OCI-LY1 (cell line): ENCODE measurements at regions not wholly inside any gene's neighbourhood (a gene's known extent, or its start where the extent isn't known, plus 50 kb on each side); places are given as distances from the start of the nearest gene placed in this dataset.

ENCODE experiments used
- H2AFZ ChIP-seq: fragments of 200-600 bp; sonication (generic), shearing (Covaris generic); 2 replicates; pipeline ENCODE4 v1.6.0; 2014; ENCODE audit warnings: antibody characterized with exemption, mild to moderate bottlenecking, low read length
- H3F3A ChIP-seq: fragments of 200-600 bp; sonication (generic), shearing (Covaris generic); 2 replicates; pipeline ENCODE4 v1.6.0; 2014; ENCODE audit warnings: mild to moderate bottlenecking, antibody characterized with exemption, low read length, moderate library complexity; ENCODE audit not compliant: insufficient read depth
- H3K27ac ChIP-seq: fragments of 200-600 bp; sonication (generic); 2 replicates; pipeline ENCODE4 v1.5.1; 2014; ENCODE audit warnings: low read length, mixed run types, mild to moderate bottlenecking, low read depth; ENCODE audit not compliant: poor library complexity, severe bottlenecking
- H3K27me3 ChIP-seq: fragments of 200-600 bp; sonication (generic); 2 replicates; pipeline ENCODE4 v1.6.0; 2014; ENCODE audit warnings: antibody characterized with exemption, mild to moderate bottlenecking, low read length, moderate library complexity; ENCODE audit not compliant: insufficient read depth
- H3K36me3 ChIP-seq: fragments of 200-600 bp; sonication (generic); 2 replicates; pipeline ENCODE4 v1.6.1; 2014; ENCODE audit warnings: mild to moderate bottlenecking, antibody characterized with exemption, low read length, moderate library complexity, mixed read lengths; ENCODE audit not compliant: insufficient read depth
- H3K4me1 ChIP-seq: fragments of 200-600 bp; sonication (generic); 2 replicates; pipeline ENCODE4 v1.5.1; 2014; ENCODE audit warnings: mild to moderate bottlenecking, low read length, moderate library complexity; ENCODE audit not compliant: insufficient read depth, severe bottlenecking
- H3K4me2 ChIP-seq: fragments of 200-600 bp; sonication (generic), shearing (Covaris generic); 2 replicates; pipeline ENCODE4 v1.6.1; 2014; ENCODE audit warnings: low read length
- H3K4me3 ChIP-seq: fragments of 200-600 bp; sonication (generic); 2 replicates; pipeline ENCODE4 v1.5.1; 2014; ENCODE audit warnings: low read length, low read depth, mild to moderate bottlenecking, mixed read lengths; ENCODE audit not compliant: poor library complexity, severe bottlenecking
- H3K79me2 ChIP-seq: fragments of 200-600 bp; shearing (Covaris generic); 2 replicates; pipeline ENCODE4 v1.6.1; 2016; ENCODE audit warnings: mixed run types, low read length, mixed read lengths; ENCODE audit not compliant: insufficient read depth
- H3K9ac ChIP-seq: fragments of 200-600 bp; sonication (generic), shearing (Covaris generic); 2 replicates; pipeline ENCODE4 v1.6.1; 2014; ENCODE audit warnings: mild to moderate bottlenecking, low read length, mixed read lengths
- H3K9me2 ChIP-seq: fragments of 200-600 bp; sonication (generic), shearing (Covaris generic); 2 replicates; pipeline ENCODE4 v1.6.1; 2014; ENCODE audit warnings: low read depth, mild to moderate bottlenecking, low read length, mixed read lengths
- H3K9me3 ChIP-seq: fragments of 200-600 bp; shearing (Covaris generic); 2 replicates; pipeline ENCODE4 v1.6.1; 2014; ENCODE audit warnings: low read length, mixed read lengths
- H4K20me1 ChIP-seq: fragments of 200-600 bp; sonication (generic), shearing (Covaris generic); 2 replicates; pipeline ENCODE4 v1.6.0; 2016; ENCODE audit warnings: mild to moderate bottlenecking, low read length; ENCODE audit not compliant: insufficient read depth
- CTCF ChIP-seq: fragments of 200-600 bp; sonication (generic), shearing (Covaris generic); IDR thresholded peaks from 2 replicates; pipeline ENCODE4 v1.5.1; 2017; ENCODE audit warnings: mild to moderate bottlenecking, antibody characterized with exemption, low read length, moderate library complexity, mixed read lengths
- EZH2 ChIP-seq: fragments of 200-600 bp; sonication (generic), shearing (Covaris generic); IDR thresholded peaks from 2 replicates; pipeline ENCODE4 v1.8.0; 2017; ENCODE audit warnings: borderline replicate concordance, mixed run types, mild to moderate bottlenecking, antibody characterized with exemption, low read length, moderate library complexity, mixed read lengths

DNA sequence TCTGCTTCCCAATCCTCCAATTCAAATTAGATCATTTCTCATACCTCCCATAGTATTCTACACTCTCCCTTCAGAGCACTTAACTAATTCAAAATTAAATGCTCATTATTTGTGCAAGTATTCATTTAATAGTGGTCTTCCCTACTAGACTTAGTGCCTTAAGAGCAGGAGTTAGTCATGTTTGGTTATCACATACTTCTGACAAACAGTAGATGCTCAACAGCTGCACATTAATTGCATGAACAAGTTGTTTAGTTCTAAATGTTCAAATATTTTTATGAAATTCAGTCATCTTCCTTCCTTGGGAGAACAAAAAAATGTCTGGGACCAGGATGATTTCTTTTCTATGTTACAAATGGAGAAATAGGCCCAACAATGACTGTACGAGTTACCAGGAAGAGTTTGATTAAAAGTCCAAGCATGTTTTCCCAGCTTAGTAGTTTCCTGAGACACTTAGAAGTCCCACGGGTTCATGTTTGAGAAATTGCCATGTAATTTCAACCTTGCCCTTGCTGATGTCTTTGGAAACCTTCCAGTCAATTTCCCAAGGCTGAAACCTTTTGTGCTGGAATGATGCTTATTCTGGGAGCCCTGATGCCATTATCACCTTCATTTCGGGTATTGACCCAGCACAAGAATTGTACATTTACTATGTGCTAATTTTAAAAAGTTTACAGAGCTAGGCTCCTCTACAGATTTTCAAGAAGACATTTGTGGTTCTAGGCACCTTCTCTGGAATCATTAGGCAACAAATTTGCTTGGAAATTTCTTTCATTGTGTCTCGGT lies 437.9 kb upstream of the PLXNA2 start:
- Histone ChIP-seq H3F3A (no peaks in the 10 kb centered on the region), H3K27me3 (no peaks in the 10 kb centered on the region), H3K4me3 (no peak overlapping the region), H3K9me2 (no peaks in the 10 kb centered on the region), H2AFZ (no peak overlapping the region), H3K79me2 (no peaks in the 10 kb centered on the region), H3K27ac (no peak overlapping the region), H4K20me1 (no peaks in the 10 kb centered on the region), H3K36me3 (no peaks in the 10 kb centered on the region), H3K9ac (no peak overlapping the region), H3K4me1 (no peaks in the 10 kb centered on the region), H3K9me3 (no peaks in the 10 kb centered on the region), H3K4me2 (no peak overlapping the region)
- TF ChIP-seq EZH2: no peak
- no peak for TF ChIP-seq CTCF

DNA sequence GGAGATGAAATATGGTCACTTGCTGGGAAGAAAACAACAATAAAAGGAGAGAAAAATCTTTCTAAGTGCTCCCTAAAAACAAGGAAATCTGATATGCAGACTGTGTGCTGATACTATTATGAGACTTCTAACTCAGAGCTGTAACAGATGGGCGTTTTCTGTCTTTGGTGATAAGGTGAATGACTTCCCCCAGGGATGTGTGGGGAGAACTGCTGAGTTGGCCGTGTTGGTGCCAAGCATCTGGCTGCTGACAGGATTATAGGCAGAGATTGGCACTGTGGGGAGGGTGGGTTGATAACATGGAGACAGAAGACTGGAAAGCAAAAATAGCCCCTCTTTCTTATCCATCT lies 438.5 kb upstream of the PLXNA2 start:
- H3K79me2 ChIP-seq: no peaks in the 10 kb centered on the region

GRCh38 chr1:208683141-208683540 lies 439.0 kb upstream of the PLXNA2 start:
- H4K20me1 ChIP-seq: no peaks in the 10 kb centered on the region
- no peak overlapping the region for H3K4me3 ChIP-seq
- H3K27ac ChIP-seq: no peak overlapping the region
- no peaks in the 10 kb centered on the region for H3K36me3 ChIP-seq
- H2AFZ ChIP-seq: no peak overlapping the region
- no peaks in the 10 kb centered on the region for H3F3A ChIP-seq
- TF ChIP-seq CTCF: no peak
- no peak overlapping the region for H3K4me2 ChIP-seq
- H3K9ac ChIP-seq: no peak overlapping the region
- H3K9me2 ChIP-seq: no peaks in the 10 kb centered on the region
- no peaks in the 10 kb centered on the region for H3K27me3 ChIP-seq
- H3K4me1 ChIP-seq: no peaks in the 10 kb centered on the region
- no peaks in the 10 kb centered on the region for H3K79me2 ChIP-seq
- no peaks in the 10 kb centered on the region for H3K9me3 ChIP-seq

More for the DNA sequence above, 438.5 kb upstream of the PLXNA2 start:
- H3K4me1 ChIP-seq: no peaks in the 10 kb centered on the region
- H3F3A ChIP-seq: no peaks in the 10 kb centered on the region
- H3K4me2 ChIP-seq: no peak overlapping the region
- H3K4me3 ChIP-seq: no peak overlapping the region
- H3K9me3 ChIP-seq: no peaks in the 10 kb centered on the region
- no peaks in the 10 kb centered on the region for H3K27me3 ChIP-seq
- TF ChIP-seq EZH2 (no peak), CTCF (no peak)
- no peaks in the 10 kb centered on the region for H3K36me3 ChIP-seq
- H3K27ac ChIP-seq: no peak overlapping the region
- no peak overlapping the region for H2AFZ ChIP-seq
- H3K9ac ChIP-seq: no peak overlapping the region
- no peaks in the 10 kb centered on the region for H3K9me2 ChIP-seq
- no peaks in the 10 kb centered on the region for H4K20me1 ChIP-seq
